ENCODE measurements at regions not wholly inside any gene's neighbourhood (a gene's known extent, or its start where the extent isn't known, plus 50 kb on each side); places are given as distances from the start of the nearest gene placed in this dataset.

DNA sequence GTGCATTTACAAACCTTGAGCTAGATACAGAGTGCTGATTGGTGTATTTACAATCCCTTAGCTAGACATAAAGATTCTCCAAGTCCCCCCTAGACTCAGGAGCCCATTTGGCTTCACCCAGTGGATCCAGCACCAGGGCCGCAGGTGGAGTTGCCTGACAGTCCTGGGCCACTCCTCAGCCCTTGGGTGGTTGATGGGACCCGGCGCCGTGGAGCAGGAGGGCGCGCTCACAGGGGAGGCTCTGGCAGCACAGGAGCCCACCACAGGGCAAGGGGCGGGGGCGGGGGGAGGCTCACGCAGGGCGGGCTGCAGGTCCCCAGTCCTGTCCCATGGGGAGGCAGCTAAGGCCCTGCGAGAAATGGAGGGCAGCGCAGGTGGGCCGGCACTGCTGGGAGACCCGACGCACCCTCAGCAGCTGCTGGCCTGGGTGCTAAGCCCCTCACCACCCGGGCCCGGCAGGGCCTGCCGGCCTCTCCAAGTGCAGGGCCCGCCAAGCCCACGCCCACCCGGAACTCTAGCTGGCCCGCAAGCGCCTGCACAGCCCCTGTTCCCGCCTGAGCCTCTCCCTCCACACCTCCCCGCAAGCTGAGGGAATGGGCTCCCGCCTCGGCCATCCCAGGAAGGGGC is 613.5 kb downstream of the TLE4 start:
- Histone ChIP-seq H3K36me3 (no peaks in the 10 kb centered on the region), H3K4me3 (no peak overlapping the region), H3K4me1 (no peaks in the 10 kb centered on the region), H3K27ac (no peak overlapping the region), H3K27me3 (no peaks in the 10 kb centered on the region), H3K9me3 (no peaks in the 10 kb centered on the region)
- peak in 1 of 6 donors; percentile 48 for DNase-seq
- TF ChIP-seq CTCF (IDR thresholded peaks at IDR 0.05), result no peak
- ATAC-seq, result no peak
- FAIRE-seq, result no peak
- intact Hi-C loops (cut with DNase I), result no loop called here
- WGBS, 2 donors, result 94 to 99% methylated on average over 19 to 27 of the region's 27 CpGs

GRCh38 chr9:80177949-80178480 is 606.2 kb downstream of the TLE4 start:
- Histone ChIP-seq H3K4me1 (no peaks in the 10 kb centered on the region), H3K27me3 (no peaks in the 10 kb centered on the region), H3K4me3 (no peak overlapping the region), H3K27ac (no peak overlapping the region), H3K36me3 (no peaks in the 10 kb centered on the region), H3K9me3 (no peaks in the 10 kb centered on the region)
- WGBS, 2 donors, result 68 to 75% methylated on average over 2 of the region's 2 CpGs
- no peak for TF ChIP-seq CTCF (IDR thresholded peaks at IDR 0.05)
- intact Hi-C loops (cut with DNase I), result no loop called here
- no peak for DNase-seq
- no peak for FAIRE-seq
- ATAC-seq, result no peak

DNA sequence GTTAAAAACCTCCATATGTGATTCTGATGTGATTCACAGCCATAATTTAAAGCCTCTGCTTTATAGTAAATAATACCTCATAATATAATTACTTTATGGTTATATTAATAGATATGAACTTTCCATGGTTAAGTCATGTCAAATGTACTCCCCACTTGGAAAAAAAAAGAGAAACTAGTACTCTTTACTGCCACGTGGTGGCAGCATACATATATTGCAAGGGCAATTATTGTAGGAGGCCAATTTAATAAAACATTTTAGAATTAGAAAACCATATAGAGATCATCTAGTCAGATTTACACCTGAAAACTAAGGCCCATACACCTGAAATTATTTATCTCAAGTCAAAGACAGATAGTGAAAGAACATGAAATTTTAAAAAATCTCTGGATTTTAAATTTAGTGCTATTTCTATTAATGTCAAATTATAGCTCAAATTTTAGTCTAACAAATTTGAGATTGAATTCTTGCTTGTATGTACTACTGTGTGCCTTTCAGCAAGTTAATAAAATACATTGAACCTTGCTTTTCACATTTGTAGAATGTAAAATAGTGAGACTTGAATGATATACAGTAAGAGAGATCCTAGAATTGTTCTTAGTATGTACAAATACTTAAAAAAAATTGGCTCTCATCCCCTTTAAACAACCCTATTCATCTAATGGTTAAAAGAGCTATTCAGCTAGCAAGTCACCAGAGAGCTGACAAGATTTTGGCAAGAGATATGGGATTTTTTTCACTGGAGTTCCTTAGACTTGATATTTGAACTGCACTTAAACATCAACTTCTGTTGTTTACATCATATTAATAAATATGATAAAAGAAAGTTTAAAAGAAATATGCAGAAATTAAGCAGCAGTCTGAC is 603.8 kb downstream of the TLE4 start:
- no peak for DNase-seq
- ATAC-seq, result peak in 1 of 4 donors; percentile 60
- no peaks in the 10 kb centered on the region for H3K4me1 ChIP-seq
- no peaks in the 10 kb centered on the region for H3K27me3 ChIP-seq
- no peaks in the 10 kb centered on the region for H3K36me3 ChIP-seq
- FAIRE-seq, result peak; percentile 79
- no peak overlapping the region for H3K4me3 ChIP-seq
- WGBS, 2 donors, result 0% methylated on average over 1 of the region's 1 CpG
- peak; percentile 38 to 67 (median 60) for TF ChIP-seq CTCF (IDR thresholded peaks at IDR 0.05)
- H3K27ac ChIP-seq, result no peak overlapping the region
- no peaks in the 10 kb centered on the region for H3K9me3 ChIP-seq
- intact Hi-C loops (cut with DNase I), result no loop called here

GRCh38 chr9:80163889-80164288 is 592.1 kb downstream of the TLE4 start:
- no peak for ATAC-seq
- WGBS, 2 donors, result 79 to 85% methylated on average over 4 of the region's 4 CpGs
- no peaks in the 10 kb centered on the region for H3K27me3 ChIP-seq
- no peak overlapping the region for H3K4me3 ChIP-seq
- intact Hi-C loops (cut with DNase I), result no loop called here
- no peak for DNase-seq
- H3K36me3 ChIP-seq, result no peaks in the 10 kb centered on the region
- no peak for FAIRE-seq
- no peaks in the 10 kb centered on the region for H3K9me3 ChIP-seq
- H3K4me1 ChIP-seq, result no peaks in the 10 kb centered on the region
- no peak for TF ChIP-seq CTCF (IDR thresholded peaks at IDR 0.05)
- no peak overlapping the region for H3K27ac ChIP-seq

Data from pancreas (tissue), 10 donors.